Activated gamma-delta T cell treated with Interleukin-2 at 50 U/mL for 16 hours (primary cell): ENCODE measurements at regions not wholly inside any gene's neighbourhood (a gene's known extent, or its start where the extent isn't known, plus 50 kb on each side); places are given as distances from the start of the nearest gene placed in this dataset.

ENCODE experiments used
- DNase-seq: peaks from one replicate; pipeline ENCODE4 v3.0.0-alpha.2; 2020

DNA sequence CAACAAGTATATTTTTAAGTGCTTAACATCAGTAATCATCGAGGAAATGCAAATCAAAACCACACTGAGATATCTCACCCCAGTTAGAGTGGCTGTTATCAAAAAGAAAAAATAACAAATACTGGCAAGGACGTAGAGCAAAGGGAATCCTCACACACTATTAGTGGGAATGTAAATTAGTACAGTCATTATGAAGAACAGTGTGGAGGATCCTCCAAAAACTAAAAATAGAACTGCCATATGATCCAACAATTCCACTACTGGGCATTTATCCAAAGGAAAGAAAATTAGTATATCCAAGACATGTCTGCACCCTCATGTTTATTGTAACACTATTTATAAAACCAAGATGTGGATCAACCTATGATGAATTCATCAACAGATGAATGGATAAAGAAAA is 149.0 kb upstream of the PWP1 start:
- DNase-seq, result no peak

DNA sequence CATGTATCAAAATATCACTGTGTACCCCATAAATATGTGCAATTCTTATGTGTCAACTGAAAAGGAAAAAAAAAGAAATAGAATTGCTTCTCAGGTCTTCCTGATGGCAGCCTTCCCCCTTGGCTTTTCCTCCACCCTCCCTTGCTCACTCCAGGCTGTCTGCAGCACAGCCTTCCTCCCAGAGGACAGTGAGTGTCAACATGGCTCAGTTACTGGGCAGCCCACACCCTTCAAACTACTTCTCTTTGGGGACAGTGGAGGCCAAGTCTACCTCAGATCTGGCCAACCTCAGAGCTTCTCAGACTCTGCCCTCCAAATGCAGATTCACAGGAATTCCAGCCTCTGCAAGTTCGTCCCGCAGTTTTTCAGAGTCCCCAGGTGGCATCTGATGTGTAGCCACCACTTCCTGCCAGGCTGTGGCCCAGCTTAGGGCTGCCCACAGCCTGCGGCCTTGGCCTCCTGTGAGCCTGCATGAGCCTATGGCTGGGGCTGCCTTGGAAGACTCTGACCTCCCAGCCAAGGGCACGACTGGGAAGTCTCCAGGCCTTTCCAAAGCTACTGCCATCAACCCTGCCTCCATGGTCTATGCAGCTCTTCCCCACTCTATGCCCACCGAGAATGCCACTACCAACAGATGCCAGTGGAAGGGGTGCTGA is 148.0 kb upstream of the PWP1 start:
- no peak for DNase-seq

DNA sequence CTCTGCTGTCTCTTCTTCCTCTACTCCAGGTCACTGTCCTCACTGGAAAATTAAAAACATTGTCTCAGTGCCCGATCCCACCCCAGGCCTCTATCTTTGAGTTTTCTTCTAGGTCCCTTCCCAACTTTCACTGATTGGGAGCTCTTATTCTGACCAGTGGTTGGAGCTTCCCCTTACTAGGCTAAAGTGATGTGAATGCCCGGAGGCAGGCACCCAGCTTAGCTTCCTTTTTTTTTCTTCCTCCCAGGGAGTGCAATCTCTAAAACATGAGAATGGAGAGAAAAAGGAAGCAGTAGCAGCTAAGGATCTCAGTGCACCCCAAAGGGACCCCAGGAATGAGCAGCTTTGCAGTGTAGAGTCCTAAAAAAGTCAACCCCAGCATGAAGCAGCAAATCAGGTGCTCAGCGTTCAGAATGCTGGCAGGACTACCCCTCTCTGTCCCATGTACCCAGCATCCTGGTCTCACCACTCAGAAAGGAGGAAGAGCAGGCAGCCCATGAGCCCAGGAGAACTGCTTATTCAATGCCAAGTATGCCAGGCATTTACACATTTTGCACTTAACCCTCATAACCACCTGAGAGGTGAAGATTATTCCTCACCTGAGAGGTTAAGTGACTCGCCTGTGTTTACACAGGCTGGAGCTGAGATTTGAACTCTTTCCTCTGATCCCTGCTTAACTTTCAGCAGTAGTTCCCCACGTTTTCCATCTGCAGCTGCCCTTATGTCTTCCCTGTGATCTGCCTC is 146.2 kb upstream of the PWP1 start:
- no peak for DNase-seq

DNA sequence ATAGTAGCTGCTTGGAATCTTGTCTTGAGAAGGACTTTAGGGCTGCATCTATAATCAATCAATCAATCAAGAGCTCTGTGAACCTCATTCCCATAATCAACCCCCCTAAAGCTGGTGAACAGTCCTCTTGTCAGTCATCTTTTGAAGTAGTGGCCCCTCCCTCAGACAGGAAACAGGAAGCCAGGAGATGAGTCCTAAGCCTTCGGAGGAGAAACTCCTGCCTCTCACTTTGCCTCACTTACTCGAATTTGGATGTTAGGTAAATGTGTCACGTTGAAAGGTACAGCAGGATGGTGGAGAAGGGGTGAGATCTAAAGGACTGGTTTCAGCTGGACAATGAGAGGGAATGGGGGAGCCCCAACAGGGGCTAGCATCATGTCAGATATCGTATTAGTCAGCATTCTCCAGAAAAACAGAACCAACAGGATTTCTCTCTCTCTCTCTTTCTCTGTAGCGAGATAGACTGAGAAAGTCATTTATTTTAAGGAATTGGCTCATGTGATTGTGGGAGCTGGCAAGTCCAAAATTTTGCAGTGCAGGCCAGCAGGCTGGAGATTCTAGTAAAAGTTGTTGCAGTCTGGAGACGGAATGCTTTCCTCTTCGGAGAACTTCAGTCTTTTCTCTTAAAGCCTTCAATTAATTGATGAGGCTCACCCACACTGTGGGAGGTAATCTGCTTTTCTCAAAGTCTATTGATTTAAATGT is 144.4 kb upstream of the PWP1 start:
- no peak for DNase-seq

DNA sequence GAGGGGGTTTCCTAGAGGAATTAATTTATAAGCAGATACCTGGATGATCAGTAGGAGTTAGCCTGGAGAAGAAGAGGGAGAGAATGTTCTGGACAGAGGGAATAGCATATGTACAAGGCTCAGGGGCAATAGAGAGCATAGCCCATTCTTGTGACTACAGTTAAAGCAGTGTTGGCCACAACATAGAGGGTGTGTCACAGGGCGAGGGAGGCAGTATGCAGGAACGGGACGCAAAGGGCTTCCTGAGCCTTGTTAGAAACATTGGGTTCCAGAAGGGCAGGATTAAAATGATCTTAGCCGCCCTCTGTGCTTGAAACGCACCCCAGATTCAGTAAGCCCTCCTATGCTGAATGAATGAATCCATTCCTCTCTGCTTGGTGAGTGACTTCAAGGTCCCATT is 142.2 kb upstream of the PWP1 start:
- DNase-seq, result no peak

DNA sequence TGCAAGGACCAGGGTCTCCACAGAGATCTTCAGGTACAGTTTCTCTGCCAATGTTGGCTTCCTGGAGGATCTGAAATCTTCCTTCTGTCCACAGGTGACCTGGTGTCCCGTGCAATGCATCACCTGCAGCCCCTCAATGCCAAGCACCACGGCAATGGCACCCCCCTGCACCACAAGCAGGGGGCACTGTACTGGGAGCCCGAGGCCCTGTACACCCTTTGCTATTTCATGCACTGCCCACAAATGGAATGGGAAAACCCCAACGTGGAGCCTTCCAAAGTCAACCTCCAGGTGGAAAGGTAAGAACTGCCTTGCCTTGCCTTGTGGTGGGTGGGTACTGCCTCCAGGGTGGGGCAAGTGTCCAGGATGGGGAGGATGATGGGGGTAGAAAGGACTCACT is 141.8 kb upstream of the PWP1 start:
- DNase-seq, result no peak

DNA sequence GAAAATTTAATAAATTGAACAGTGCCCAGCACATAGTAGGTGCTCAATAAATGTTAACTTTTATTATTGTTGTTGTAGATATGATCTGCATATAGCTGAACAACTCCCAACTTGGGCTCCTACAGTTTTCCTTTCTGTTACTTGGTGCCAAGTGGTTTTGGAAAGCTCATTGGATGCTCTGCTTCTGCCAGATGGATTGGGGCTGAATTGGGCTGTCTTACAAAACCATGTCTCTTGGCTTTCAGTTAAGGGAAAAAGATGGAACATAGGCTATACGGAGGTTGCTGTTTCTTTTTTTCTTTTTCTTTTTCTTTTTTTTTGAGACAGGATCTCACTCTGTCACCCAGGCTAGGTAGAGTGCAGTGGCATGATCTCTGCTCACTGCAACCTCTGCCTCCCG is 140.7 kb upstream of the PWP1 start:
- DNase-seq, result no peak

DNA sequence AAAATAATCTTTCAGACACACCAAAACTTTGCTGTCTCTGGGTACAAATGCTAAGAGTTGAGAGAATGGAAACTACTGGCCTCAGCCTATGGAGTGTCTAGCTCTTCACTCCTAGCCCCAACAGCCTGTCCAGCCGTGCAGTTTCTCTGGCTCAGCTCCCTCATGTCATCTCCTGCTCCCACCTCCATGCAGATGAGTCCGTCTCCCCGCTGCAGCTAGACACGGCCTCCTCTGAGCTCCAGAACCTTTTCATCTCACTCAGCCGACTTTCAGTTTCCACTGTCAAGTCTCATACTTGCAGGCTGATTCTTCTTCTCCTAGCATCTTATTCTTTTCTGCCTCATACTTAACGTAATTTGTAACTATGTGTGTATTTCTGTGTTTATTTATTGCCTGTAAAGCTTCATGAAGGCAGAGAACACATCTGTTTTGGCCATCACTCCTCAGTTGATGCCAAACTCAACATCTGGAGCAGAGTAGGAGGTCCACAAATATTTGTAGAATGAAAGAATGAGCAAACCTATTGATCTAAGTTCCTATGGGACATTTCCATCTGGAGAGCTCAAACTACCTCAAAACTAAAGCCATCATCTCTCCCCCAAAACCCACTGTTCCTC is 139.8 kb upstream of the PWP1 start:
- no peak for DNase-seq

DNA sequence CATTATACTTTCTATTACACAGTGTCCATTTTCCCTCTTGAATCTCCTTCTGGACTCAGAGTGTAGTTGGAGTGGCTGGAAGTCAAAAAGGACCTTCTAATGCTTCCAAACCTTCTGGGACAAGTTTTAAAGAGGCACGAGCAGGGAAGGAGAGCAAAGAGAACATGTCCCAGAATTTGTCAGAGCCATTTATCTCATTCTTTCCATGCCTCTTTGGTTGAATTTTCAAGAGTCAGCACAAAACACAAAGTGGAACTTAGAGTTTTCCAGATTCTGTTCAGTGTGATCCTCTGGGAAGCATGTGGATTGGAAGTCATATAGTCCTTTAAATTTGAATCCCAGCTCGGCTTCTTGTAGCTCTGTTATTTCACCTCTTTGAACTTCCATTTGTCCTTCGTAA is 138.2 kb upstream of the PWP1 start:
- no peak for DNase-seq

DNA sequence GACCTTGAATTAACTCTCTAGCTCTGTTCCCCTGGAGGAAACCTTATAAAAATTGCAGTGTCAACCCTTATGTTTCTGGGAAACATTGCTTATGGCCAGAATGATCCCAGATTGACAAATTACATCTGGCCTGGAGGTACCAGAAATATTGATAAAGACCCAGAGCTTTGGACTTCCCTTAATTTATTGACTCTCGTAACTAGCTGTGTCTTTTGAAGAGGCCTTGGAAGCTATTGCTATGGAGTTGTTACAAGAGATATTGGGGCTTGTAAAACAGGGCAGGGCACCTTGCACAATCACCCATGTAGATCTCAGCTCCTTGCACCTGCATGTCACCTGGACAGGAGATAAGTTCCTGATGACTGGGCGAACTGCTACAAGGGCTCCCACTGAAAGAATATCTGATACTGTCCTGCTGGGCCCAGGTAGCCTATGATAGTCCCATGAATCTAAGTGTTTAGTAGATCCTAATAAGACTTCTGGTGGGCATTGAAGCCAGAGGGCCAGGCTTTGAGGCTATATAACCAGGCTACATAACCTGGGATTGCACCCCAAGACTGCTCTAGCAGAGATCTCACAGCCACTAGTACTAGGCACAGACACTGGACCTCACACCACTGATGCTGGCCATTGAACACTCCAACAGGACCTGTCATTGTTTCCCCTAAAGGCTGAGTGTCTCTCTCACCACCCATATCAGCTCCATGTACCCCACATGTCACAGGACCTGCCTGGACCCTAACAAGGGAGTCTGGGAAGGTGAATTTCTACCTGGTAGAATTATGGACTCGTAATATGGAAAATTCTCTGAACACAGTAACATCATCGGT is 135.7 kb upstream of the PWP1 start:
- no peak for DNase-seq

DNA sequence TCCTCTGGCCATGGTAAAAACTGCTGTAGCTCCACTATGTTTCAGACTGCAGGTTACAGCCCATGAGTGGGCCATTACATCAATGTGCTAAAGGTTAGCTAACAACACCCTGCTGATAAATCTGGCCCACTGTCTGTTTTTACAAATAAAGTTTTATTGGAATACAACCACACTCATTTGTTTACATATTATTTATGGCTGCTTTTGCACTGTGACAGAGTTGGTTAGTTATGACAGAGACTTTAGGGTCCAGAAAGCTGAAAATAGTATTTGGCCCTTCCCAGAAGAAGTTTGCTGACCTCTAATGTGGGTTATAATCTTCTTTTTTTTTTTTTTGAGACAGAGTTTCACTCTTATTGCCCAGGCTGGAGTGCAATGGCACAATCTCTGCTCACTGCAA is 134.2 kb upstream of the PWP1 start:
- DNase-seq, result no peak

DNA sequence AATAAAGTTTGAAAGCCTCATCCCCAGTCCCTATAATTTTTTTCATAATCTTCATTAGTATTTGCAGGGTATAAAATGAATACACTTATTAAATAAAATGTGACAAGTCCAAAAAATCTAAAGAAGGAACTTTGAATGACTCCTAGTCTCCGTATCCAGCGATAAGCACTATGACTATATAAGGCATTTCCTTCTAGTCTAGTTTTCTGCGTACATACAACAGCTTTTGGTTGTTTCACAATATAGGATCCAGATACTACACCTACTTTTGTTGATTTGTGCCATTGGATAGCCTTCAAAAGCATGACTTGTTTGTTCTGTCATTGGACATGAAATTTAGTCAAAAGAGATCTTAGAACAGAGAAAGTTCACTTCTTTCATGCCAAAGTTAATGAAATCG is 133.3 kb upstream of the PWP1 start:
- no peak for DNase-seq

DNA sequence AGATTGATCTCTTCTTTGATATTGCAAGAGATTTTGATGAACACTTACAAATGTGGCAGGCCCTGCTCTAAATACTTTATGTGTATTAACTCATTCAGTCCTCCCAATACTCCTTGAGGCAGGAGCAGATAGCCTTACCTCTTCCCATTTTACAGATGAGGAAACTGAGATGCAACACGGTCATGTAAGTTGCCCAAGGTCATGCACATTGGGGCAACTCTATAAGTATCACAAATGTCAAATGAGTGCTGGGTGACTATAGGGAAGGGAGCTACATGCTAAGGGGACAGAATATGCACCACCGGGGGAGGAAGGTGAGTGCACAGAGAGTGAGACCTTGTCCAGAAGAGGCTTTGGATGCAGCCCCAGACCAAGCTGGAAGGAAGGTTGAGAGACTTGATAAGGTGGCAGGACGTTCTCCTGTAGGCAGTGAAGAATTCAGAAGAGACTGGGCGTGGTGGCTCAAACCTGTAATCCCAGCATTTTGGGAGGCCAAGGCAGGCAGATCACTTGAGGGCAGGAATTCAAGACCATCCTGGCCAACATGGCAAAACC is 132.3 kb upstream of the PWP1 start:
- no peak for DNase-seq

DNA sequence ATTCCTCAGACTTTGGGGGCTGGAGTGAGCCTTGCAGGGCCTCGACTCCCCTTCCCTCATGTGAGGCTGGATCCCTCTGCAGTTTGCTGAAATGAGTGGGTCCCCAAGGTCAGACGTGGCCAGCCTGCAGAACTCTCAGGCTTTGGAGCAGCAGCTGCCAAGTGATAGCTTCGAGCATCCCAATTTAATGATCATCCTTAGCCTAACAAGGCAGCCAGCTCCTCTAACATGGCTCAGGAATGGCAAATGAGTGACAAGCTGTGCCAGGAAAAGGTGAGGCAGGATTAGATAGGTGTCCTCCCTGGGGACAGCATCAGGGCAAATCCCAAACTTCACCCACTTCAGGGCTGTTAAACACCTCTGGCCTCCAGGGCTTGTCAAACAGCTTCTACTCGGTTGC is 130.7 kb upstream of the PWP1 start:
- no peak for DNase-seq

DNA sequence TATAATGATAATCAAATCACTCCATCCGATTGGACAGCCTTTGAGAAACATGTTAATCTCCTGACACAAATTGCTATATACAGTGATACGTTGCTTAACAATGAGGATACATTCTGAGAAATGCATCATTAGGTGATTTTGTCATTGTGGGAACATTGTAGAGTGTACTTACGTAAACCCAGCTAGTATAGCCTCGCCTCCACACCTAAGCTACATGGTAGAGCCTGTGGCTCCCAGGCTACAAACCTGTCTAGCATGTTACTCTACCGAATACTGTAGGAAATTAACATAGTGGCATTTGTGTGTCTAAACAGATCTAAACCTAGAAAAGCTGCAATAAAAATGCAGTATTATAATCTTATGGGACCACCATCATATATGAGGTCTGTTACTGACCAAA is 128.6 kb upstream of the PWP1 start:
- DNase-seq, result no peak

DNA sequence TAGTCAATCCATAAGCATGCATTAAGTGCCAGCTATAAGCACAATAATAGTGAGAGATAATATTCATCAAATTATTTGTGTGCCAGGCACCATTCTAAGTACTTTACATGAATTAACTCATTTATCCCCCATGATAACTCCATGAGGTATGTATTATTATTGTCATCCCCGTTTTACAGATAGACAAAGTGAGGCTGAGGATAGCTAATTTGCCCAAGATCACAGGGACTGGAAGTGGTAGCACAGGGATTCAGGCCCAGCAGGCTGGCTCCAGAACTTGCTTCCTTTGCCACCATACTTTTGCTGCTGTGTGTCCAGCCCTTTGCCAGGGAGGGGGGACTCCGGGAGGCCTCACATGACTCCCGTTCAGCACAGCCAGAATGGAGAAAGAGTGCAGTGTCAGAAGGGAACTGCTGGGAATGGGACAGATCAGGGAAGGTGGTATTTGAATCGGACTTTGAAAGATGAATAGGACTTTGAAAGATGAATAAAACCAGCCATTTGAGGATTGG is 128.0 kb upstream of the PWP1 start:
- DNase-seq, result no peak

DNA sequence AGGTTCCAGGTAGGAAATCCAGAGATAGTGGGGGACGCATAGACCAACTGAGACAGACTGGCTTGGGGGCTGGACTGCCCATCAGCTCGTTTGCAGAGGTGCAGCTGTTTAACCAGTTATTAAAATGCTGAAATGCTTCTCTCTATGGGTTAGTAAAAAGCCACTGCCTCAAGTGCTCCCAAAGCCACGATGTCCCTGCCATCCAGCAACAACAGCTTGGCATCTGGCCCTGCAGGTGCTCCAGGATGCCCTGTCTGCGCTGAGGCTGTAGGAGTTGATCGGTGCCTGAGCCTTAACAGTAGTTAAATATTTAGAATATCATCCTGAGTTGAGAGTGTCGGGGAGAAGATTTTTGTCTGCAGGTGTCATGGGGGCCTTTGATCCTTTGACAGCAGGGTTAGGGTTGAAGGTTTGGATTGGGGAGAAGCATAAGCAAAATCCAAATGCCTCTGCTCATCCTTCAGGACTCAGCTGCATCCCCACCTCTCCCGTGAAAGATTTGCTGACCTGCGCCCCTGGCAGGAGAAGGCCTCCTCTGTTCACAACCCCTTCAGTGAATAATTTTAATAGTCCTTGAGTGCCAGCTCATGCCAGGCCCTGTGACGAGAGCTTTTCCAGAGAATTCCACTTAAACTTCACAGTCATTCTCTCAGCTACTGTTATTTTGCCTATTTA is 127.3 kb upstream of the PWP1 start:
- DNase-seq, result no peak

DNA sequence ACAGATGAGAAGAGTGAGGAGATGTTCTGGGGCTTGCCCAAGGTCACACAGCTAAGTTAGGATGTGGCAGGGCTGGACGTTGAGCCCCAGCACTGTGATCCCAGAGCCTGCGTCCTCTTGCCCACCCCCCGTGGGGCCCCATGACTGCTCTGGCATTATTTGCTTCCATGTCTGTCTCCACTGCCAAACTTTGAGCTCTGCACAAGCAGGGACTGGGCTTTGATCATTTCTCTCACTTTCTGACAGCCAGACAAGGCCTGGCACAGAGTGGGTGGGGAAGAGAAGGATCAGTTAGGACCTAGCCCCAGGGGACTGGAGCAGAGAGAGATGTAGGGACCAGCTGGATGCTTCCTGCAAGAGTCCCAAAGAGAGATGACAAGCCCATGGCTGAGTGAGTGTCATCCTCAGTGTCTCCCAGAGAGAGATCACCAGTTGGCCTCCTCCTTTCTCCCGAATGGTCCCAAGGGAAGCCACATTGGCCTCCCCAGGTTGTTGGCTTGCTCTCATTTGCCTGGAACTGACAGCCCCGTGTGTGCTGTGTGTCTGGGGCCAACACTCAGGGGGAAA is 126.7 kb upstream of the PWP1 start:
- no peak for DNase-seq

DNA sequence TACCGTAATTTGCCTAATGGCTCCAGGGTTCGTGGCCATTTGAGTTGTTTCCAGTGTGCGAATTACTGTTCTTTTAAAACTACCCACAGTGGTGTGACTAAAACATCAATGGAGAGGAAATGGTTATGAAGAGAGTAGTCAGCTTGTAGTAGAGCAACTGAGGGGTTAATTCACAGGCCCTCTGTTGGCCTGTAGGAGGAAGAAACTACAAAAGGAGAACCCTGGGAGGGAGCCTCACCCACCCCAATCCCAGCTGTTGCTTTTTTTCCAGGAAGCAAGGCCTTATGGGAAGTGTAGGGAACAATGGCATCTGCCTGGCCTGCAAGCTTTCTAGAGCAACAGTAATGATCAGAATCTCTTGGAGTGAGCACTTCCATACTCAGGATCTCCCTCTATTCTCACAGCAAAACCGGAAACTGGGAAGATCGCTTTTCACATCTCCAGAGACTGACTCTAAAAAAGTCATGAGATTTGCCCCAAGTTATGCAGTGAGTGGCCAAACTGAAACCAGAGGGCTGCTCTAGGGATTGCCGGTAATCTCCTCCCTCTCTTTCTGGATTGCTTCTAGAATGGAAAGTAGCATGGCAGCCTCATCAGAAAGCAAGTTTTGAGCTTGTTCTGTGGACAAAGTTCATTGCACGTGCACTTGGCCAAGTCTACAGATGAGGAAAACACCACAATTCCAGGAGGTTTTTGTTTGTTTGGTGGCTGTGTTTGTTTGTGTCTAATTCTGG is 125.3 kb upstream of the PWP1 start:
- DNase-seq, result no peak

DNA sequence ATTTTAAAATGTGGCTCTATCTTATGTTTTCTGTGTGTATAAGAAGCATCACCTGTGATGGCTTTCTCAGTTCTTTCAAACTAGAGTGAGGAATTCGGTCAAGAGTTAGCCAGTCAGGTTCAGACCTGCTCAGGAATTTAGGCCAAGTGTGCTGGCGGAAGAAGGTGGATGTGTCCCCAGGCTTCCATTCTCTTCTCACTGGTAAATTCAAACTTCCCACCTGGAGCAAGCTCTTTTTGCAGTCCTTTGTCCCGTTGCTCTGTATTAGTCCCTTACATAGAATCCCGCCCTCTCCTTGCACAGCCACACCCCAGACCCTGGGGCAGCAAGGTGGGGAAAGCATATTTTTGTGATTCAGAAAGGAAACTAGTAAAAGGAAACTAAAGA is 124.7 kb upstream of the PWP1 start:
- no peak for DNase-seq

DNA sequence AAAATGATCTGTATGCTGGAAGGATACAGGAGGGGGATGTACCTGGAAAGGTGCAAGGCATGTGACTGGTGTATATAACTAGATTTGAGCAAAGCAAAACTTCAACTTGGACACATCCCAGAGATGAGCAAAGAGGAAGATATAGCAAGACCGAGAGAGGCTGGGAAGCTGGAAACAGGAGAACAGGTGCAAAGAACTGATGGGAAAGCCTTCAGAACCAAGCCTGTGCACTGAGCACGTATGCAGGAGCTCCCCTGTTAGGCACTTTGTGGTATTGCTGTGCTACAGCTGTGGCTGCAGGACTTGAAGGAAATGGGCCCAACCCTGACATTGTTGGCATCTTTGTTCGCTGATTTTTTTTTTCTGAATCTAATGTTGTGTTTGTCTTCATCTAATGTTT is 120.7 kb upstream of the PWP1 start:
- DNase-seq, result no peak
